Caco-2 (cell line): ENCODE measurements at regions not wholly inside any gene's neighbourhood (a gene's known extent, or its start where the extent isn't known, plus 50 kb on each side); places are given as distances from the start of the nearest gene placed in this dataset.

Experiments
- BruUV-seq: library from RNA; stranded (reverse); fragments of 400-500 nt; replicated peaks from 2 replicates; lab custom pipeline; 2021; lab: Mats Ljungman, UMichigan
- CTCF ChIA-PET: fragments of 300-600 bp; sonication (Branson Sonifier 250); formaldehyde crosslinking; loops from one replicate; lab custom pipeline; 2022; ENCODE audit warnings: antibody characterized with exemption; lab: Charles Lee
- POLR2A ChIA-PET: fragments of 300-600 bp; sonication (Branson Sonifier 250); formaldehyde crosslinking; loops from one replicate; lab custom pipeline; 2022; ENCODE audit warnings: antibody characterized with exemption; lab: Charles Lee
- DNase-seq, 2 experiments: peaks; one replicate each; pipeline versions ENCODE4 v3.0.0 to v3.0.0-alpha.2; 2020 to 2022
- H3K27me3 ChIP-seq: replicated peaks from 2 replicates; pipeline ENCODE4 v1.6.0; 2011; ENCODE audit warnings: low read length; ENCODE audit not compliant: control insufficient read depth, insufficient read depth
- H3K36me3 ChIP-seq: 2 replicates; pipeline ENCODE4 v1.5.1; 2011; ENCODE audit warnings: low read length; ENCODE audit not compliant: control insufficient read depth, insufficient read depth
- H3K4me1 ChIP-seq: fragments of 250-450 bp; sonication (Bioruptor Pico); 2 replicates; pipeline ENCODE4 v1.5.1; 2020; ENCODE audit warnings: mild to moderate bottlenecking
- H3K4me3 ChIP-seq: 2 replicates; pipeline ENCODE4 v1.5.1; 2011; ENCODE audit warnings: low read depth, mild to moderate bottlenecking, control low read depth, low read length
- H3K9me3 ChIP-seq: fragments of 250-450 bp; sonication (Bioruptor Pico); 2 replicates; pipeline ENCODE4 v1.5.1; 2020; ENCODE audit warnings: mild to moderate bottlenecking, moderate library complexity
- H3K27ac Mint-ChIP-seq: one replicate; pipeline ENCODE4 v1.8.0; 2022; ENCODE audit warnings: mixed read lengths; ENCODE audit not compliant: unreplicated experiment
- H3K27me3 Mint-ChIP-seq: one replicate; pipeline ENCODE4 v1.8.0; 2022; ENCODE audit warnings: mixed read lengths; ENCODE audit not compliant: insufficient read depth, unreplicated experiment
- H3K36me3 Mint-ChIP-seq: one replicate; pipeline ENCODE4 v1.8.0; 2022; ENCODE audit warnings: mild to moderate bottlenecking, mixed read lengths; ENCODE audit not compliant: insufficient read depth, unreplicated experiment
- H3K4me1 Mint-ChIP-seq: one replicate; pipeline ENCODE4 v1.8.0; 2022; ENCODE audit warnings: low read depth, mixed read lengths; ENCODE audit not compliant: unreplicated experiment
- H3K4me3 Mint-ChIP-seq: one replicate; pipeline ENCODE4 v1.8.0; 2022; ENCODE audit warnings: mild to moderate bottlenecking, moderate library complexity, mixed read lengths; ENCODE audit not compliant: unreplicated experiment
- H3K9me3 Mint-ChIP-seq: one replicate; pipeline ENCODE4 v1.8.0; 2022; ENCODE audit warnings: mixed read lengths; ENCODE audit not compliant: unreplicated experiment
- CTCF ChIP-seq, 2 experiments: fragments of 200-600 bp in 1 of 2; IDR thresholded peaks; 1 replicate in 1 of 2; 2 replicates in 1 of 2; pipeline versions ENCODE4 v1.5.1 to v1.8.0; 2011 to 2022; ENCODE audit warnings: antibody characterized with exemption in 1 of 2, control low read depth in 1 of 2, inconsistent platforms in 1 of 2, low read depth in 1 of 2, low read length in 1 of 2, mild to moderate bottlenecking in 1 of 2, moderate library complexity in 1 of 2; ENCODE audit not compliant: insufficient read depth in 1 of 2, severe bottlenecking in 1 of 2, unreplicated experiment in 1 of 2
- intact Hi-C: fragments of 100-400 bp; cut with micrococcal nuclease; formaldehyde crosslinking; loops from one replicate; pipeline ENCODE4 v1.10.0; 2022; ENCODE audit not compliant: unreplicated experiment

GRCh38 chr1:187629075-187629474, 800.3 kb downstream of the PLA2G4A start:
- Histone ChIP-seq H3K27me3 (no peaks in the 10 kb centered on the region), H3K9me3 (no peaks in the 10 kb centered on the region), H3K36me3 (no peaks in the 10 kb centered on the region), H3K4me1 (no peaks in the 10 kb centered on the region), H3K4me3 (no peak overlapping the region)
- Mint-ChIP-seq H3K27me3 (no peaks in the 10 kb centered on the region), H3K4me1 (no peaks in the 10 kb centered on the region), H3K4me3 (no peak overlapping the region), H3K27ac (no peak overlapping the region), H3K9me3 (peaks cover 17% of the 10 kb centered on the region), H3K36me3 (no peaks in the 10 kb centered on the region)
- BruUV-seq, result no TSS peak
- intact Hi-C loops, result no loop called here
- TF ChIP-seq CTCF (IDR thresholded peaks at IDR 0.05; ENCODE audit: insufficient read depth in 1 of 2, low read depth in 1 of 2, low read length in 1 of 2, severe bottlenecking in 1 of 2, unreplicated experiment in 1 of 2), result no peak
- ChIA-PET POLR2A (no interaction called here), CTCF (no interaction called here)
- no peak for DNase-seq

GRCh38 chr1:187630653-187631380, 802.1 kb downstream of the PLA2G4A start:
- H3K36me3 Mint-ChIP-seq, result no peaks in the 10 kb centered on the region
- DNase-seq, result no peak

GRCh38 chr1:187631381-187631675, 802.6 kb downstream of the PLA2G4A start:
- H3K27me3 Mint-ChIP-seq, result no peaks in the 10 kb centered on the region
- H3K27ac Mint-ChIP-seq, result no peak overlapping the region

More at GRCh38 chr1:187630653-187631380, 802.1 kb downstream of the PLA2G4A start:
- Mint-ChIP-seq H3K4me1 (no peaks in the 10 kb centered on the region), H3K4me3 (no peak overlapping the region), H3K9me3 (peaks cover 32% of the 10 kb centered on the region), H3K27ac (no peak overlapping the region), H3K27me3 (no peaks in the 10 kb centered on the region)
- H3K9me3 ChIP-seq, result no peaks in the 10 kb centered on the region
- H3K27me3 ChIP-seq, result no peaks in the 10 kb centered on the region
- H3K4me3 ChIP-seq, result no peak overlapping the region
- CTCF ChIA-PET, result no interaction called here
- H3K36me3 ChIP-seq, result no peaks in the 10 kb centered on the region
- TF ChIP-seq CTCF (IDR thresholded peaks at IDR 0.05; ENCODE audit: insufficient read depth in 1 of 2, low read depth in 1 of 2, low read length in 1 of 2, severe bottlenecking in 1 of 2, unreplicated experiment in 1 of 2), result no peak
- intact Hi-C loops, result no loop called here
- H3K4me1 ChIP-seq, result no peaks in the 10 kb centered on the region
- POLR2A ChIA-PET, result no interaction called here
- no TSS peak for BruUV-seq

More at GRCh38 chr1:187631381-187631675, 802.6 kb downstream of the PLA2G4A start:
- Mint-ChIP-seq H3K4me1 (no peaks in the 10 kb centered on the region), H3K36me3 (no peaks in the 10 kb centered on the region), H3K9me3 (peaks cover 32% of the 10 kb centered on the region), H3K4me3 (no peak overlapping the region)
- no TSS peak for BruUV-seq
- DNase-seq, result no peak
- ChIA-PET CTCF (no interaction called here), POLR2A (no interaction called here)
- H3K36me3 ChIP-seq, result no peaks in the 10 kb centered on the region
- no peaks in the 10 kb centered on the region for H3K4me1 ChIP-seq
- no peaks in the 10 kb centered on the region for H3K9me3 ChIP-seq
- no peak for TF ChIP-seq CTCF (IDR thresholded peaks at IDR 0.05; ENCODE audit: insufficient read depth in 1 of 2, low read depth in 1 of 2, low read length in 1 of 2, severe bottlenecking in 1 of 2, unreplicated experiment in 1 of 2)
- intact Hi-C loops, result no loop called here
- no peak overlapping the region for H3K4me3 ChIP-seq
- H3K27me3 ChIP-seq, result no peaks in the 10 kb centered on the region
